Mesothelial cell of epicardium (in vitro differentiated cells): ENCODE measurements at regions not wholly inside any gene's neighbourhood (a gene's known extent, or its start where the extent isn't known, plus 50 kb on each side); places are given as distances from the start of the nearest gene placed in this dataset.
A peak's percentile ranks its signal among the peaks of the same experiment; 100 is the strongest.

Experiments
- DNase-seq, 2 experiments: peaks; one replicate each; pipeline ENCODE4 v3.0.0; 2021; ENCODE audit warnings: low spot score in 2 of 2; ENCODE audit not compliant: unreplicated experiment in 2 of 2
- H3K27ac Mint-ChIP-seq: 2 replicates; pipeline ENCODE4 v1.8.0; 2021; ENCODE audit warnings: mixed read lengths
- H3K27me3 Mint-ChIP-seq: 2 replicates; pipeline ENCODE4 v1.8.0; 2021; ENCODE audit warnings: low read depth, mixed read lengths
- H3K36me3 Mint-ChIP-seq: 2 replicates; pipeline ENCODE4 v1.8.0; 2021; ENCODE audit warnings: mixed read lengths
- H3K4me1 Mint-ChIP-seq: 2 replicates; pipeline ENCODE4 v1.8.0; 2021; ENCODE audit warnings: mixed read lengths
- H3K4me3 Mint-ChIP-seq: 2 replicates; pipeline ENCODE4 v1.8.0; 2021; ENCODE audit warnings: mild to moderate bottlenecking, moderate library complexity, mixed read lengths
- H3K9me3 Mint-ChIP-seq: 2 replicates; pipeline ENCODE4 v1.8.0; 2021; ENCODE audit warnings: mixed read lengths
- CTCF ChIP-seq: fragments of 200-600 bp; sonication (generic); IDR thresholded peaks from one replicate; pipeline ENCODE4 v1.5.0; 2021; ENCODE audit warnings: antibody characterized with exemption; ENCODE audit not compliant: unreplicated experiment

GRCh38 chr21:15433091-15433490 lies 296.7 kb upstream of the USP25 start:
- no peak overlapping the region for H3K27ac Mint-ChIP-seq
- peaks cover 21% of the 10 kb centered on the region for H3K4me1 Mint-ChIP-seq
- DNase-seq = no peak
- H3K27me3 Mint-ChIP-seq = no peaks in the 10 kb centered on the region
- peaks cover 11% of the 10 kb centered on the region for H3K9me3 Mint-ChIP-seq
- no peak overlapping the region for H3K4me3 Mint-ChIP-seq
- TF ChIP-seq CTCF = no peak
- peaks cover 6% of the 10 kb centered on the region for H3K36me3 Mint-ChIP-seq

GRCh38 chr21:15434163-15434905 lies 295.4 kb upstream of the USP25 start:
- Mint-ChIP-seq H3K27me3 (no peaks in the 10 kb centered on the region), H3K4me3 (no peak overlapping the region), H3K4me1 (peaks cover 31% of the 10 kb centered on the region), H3K27ac (no peak overlapping the region), H3K36me3 (peaks cover 6% of the 10 kb centered on the region), H3K9me3 (peaks cover 11% of the 10 kb centered on the region)
- TF ChIP-seq CTCF = no peak
- DNase-seq = no peak

- H3K9me3 Mint-ChIP-seq = peaks cover 11% of the 10 kb centered on the region
- no peak for DNase-seq
- H3K4me1 Mint-ChIP-seq = peaks cover 34% of the 10 kb centered on the region
- no peaks in the 10 kb centered on the region for H3K27me3 Mint-ChIP-seq
- H3K27ac Mint-ChIP-seq = no peak overlapping the region
- peaks cover 6% of the 10 kb centered on the region for H3K36me3 Mint-ChIP-seq
- no peak overlapping the region for H3K4me3 Mint-ChIP-seq
- TF ChIP-seq CTCF = no peak
These were observed 293.8 kb upstream of the USP25 start for GRCh38 chr21:15436031-15436430.

GRCh38 chr21:15437883-15438282 lies 291.9 kb upstream of the USP25 start:
- peaks cover 11% of the 10 kb centered on the region for H3K9me3 Mint-ChIP-seq
- H3K36me3 Mint-ChIP-seq = peaks cover 6% of the 10 kb centered on the region
- H3K4me3 Mint-ChIP-seq = no peak overlapping the region
- no peak for DNase-seq
- no peaks in the 10 kb centered on the region for H3K27me3 Mint-ChIP-seq
- H3K4me1 Mint-ChIP-seq = peaks cover 45% of the 10 kb centered on the region
- peak overlapping the region; percentile 53 for H3K27ac Mint-ChIP-seq
- no peak for TF ChIP-seq CTCF

GRCh38 chr21:15439726-15440125 lies 290.1 kb upstream of the USP25 start:
- Mint-ChIP-seq H3K27ac (peak overlapping the region; percentile 12), H3K4me3 (no peak overlapping the region), H3K36me3 (peaks cover 2% of the 10 kb centered on the region), H3K27me3 (no peaks in the 10 kb centered on the region), H3K4me1 (peaks cover 63% of the 10 kb centered on the region), H3K9me3 (no peaks in the 10 kb centered on the region)
- no peak for TF ChIP-seq CTCF
- no peak for DNase-seq
